OCI-M2 (cell line): ENCODE measurements at regions not wholly inside any gene's neighbourhood (a gene's known extent, or its start where the extent isn't known, plus 50 kb on each side); places are given as distances from the start of the nearest gene placed in this dataset.
"Not testable (repeated sequence)": the region's sequence is repeated elsewhere in the genome, so short reads cannot be mapped to it uniquely, and the experiment has no call there.

Experiments
- DNase-seq: peaks from one replicate; lab custom pipeline; 2025; ENCODE audit not compliant: unreplicated experiment; lab: John Stamatoyannopoulos, UW

DNA sequence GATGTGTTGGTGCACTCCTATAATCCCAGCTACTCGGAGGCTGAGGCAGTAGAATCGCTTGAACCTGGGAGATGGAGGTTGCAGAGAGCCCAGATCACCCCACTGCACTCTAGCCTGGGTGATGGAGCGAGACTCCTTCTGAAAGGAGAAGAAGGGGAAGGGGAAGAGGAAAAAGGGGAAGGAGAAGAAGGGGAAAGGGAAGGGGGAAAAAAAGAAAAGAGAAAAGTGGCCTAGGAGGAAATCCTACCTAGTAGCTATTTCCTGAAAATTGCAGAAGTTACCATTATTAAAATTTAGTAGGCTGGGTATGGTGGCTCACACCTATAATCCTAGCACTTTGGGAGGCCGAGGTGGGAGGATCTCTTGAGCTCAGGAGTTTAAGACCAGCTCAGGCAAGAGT is 67.4 kb downstream of the ARRDC3 start:
- no peak for DNase-seq

DNA sequence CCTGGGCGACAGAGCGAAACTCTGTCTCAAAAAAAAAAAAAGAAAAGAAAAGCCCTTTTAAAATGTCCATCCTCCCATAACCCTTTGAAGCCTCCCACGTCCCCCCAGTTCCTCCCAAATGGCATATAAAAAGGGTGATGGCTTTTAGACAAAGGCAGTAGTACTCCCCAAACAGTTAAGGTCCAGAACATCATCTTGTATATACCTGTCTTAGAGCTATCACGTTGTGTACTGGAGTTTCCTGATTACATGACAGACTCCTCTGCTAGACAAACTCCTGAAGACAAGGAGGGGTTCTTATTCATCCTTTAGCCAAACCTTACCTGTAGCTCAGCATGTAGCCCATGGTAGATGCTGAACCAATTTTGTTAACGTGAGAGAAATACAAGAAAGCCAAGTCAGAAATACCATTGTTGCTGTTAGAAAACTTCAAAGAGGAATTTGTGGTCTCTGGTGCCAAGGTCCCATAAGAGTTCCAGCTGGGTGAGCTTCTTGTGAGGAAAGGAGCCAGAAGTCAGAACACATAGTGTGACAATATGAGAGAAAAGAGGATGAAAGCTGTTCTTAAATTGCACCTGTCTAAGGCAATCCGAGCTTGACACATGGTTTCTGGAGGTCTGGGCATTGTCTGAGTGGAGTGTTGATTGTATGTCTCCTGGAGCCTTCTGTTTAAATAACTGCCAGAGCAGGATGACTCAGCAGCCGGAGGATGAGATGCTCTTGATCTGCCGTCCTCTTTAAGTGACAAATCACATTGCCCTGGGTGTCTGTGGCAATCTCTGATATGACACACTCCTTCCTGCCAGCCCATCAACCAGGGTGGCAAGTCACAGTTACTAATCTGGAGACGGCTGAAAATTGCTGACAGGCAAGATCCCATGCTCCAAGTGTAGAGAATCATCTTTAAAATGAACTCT is 69.1 kb downstream of the ARRDC3 start:
- peak; percentile 52 for DNase-seq

DNA sequence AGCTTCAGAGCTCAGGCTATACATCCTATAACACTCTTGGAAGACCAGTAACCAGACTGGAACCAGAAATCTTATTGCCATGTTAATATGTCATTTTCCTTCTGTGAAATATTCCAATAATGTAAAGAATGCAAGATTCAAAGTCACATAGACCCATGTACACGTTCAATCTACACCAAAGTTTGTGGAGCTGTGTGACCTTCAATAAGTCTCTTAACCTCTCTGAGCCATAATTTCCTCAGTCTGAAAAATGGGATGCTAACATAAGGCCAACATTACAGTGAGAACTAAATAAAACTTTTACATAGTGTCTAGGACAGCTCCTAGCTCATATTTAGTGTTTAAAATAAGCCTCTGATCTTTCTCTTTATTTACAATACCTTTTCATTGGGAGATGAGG is 70.4 kb downstream of the ARRDC3 start:
- no peak for DNase-seq

DNA sequence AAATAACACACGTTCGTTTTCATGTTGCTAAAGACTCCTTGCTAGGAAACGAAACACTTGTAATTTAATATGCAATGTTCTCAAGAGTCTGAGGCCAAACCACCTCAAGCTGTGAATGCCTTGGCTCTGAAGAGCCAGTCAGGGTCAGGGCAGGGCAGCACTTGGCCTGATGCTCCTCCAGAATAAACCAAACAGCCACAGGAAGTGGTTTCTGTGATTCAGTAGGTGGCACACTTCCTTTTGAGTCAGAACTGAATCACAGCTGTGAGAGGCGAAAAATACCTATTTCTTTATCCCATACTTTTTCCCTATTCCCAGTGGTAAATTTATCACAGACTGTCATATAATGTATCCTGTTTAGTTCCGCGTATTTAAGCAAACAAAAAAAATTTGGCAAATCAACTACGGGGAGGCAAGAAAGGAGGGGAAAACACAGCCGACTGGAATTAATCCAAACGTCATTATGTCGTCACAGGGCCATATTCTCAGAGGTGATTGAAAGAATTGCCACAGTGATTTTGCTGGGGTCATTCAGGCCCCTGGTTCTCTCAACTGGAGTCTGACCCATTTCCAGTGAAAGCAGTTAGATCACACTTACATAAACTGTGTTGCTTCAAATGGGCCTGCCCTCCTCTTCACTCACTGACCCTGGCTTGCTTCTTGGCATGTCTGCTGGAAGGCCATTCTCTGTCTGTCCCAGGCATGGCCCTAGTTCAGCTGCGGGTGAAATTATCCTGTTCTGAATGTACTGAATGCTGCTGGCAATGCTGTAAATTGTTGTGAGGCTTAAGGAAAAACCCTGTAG is 71.2 kb downstream of the ARRDC3 start:
- no peak for DNase-seq

DNA sequence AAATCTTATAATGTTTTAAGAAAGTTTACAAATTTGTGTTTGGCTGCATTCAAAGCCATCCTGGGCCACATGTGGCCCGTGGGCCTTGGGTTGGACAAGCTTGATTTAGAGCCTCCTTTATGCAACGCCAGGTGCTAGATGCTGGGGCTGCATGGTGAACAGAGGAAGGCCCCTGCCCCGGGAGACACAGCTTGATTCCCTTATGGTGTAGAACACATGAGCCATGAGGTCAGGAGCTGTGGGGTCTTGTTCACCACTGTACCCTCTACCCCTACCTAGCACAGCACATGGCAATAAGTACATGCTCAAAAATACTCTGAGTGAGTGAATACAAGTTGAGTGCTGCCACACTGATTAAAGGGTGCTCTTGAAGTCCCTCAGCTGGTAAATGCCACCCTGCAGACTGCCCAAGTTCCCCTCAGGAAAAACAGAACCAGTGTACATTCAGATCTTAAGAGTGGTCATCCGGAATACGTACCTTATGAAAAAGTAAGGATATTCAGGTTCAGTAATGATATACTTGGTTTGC is 71.9 kb downstream of the ARRDC3 start:
- DNase-seq: no peak

DNA sequence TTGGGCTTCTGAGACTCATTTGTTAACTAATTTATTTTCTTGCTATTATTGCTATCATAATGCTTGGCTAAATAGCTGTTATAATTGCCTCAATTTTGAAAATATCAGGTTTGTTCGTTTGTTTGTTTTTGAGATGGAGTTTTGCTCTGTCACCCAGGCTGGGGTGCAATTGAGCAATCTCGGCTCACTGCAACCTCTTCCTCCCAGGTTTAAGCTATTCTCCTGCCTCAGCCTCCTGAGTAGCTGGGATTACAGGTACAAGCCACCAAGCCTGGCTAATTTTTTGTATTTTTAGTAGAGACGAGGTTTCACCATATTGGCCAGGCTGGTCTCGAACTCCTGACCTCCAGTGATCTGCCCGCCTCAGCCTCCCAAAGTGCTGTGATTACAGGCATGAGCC is 75.0 kb downstream of the ARRDC3 start:
- DNase-seq: not testable (repeated sequence)

DNA sequence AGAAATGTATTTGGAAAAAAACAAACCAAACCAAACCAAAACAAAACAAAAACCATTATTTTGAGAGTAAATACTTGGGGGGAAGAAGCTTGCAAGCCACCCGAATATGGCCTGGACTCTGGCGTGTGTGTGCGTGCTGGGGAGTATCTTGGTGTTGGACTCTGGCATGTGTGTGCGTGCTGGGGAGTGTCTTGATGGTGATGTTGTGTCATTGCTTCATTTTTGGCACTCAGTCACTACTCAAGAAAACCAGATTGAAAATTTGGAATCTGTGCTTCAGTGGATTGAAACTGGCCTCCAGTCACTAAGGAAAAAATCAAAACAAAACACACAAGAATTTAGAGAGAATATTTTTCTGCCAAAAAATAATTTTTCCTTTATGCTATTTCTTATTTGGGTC is 76.1 kb downstream of the ARRDC3 start:
- no peak for DNase-seq

DNA sequence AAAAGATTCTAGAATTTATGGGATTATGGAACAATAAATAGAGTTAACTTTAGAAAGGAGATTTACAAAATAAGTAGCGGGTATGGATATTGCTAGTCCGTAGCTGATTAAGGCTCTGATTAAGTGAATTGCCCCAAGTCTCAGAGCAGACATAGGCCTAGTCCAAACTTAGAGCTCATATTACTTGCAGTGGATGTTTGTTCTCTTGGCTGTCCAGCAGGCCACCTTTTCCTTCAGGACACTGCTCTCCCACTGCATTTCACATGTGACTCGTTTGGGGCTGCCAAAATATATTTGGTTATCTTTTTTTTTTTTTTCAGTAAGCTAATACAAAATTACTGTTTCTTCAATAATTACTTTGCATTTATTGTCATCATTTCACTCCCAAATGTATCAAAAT is 76.6 kb downstream of the ARRDC3 start:
- DNase-seq: no peak

DNA sequence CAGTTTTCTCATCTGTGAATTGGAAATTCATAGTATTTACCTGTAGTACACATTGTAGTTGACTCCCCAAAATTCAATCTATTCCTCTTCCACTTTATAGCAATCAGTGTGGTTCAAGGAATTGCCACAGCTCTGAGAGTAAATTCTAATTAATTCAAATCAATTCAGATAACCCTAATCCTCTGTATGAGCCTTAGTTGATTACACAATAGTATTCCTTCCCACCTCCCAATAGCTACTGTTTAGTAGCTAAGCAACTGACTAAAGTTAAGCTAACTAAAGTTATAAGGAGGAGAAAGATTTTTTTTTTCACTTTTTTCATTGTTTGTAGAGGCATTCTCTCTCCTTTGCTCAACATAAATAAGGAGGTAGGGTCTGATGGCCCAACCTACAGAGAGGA is 77.5 kb downstream of the ARRDC3 start:
- no peak for DNase-seq

DNA sequence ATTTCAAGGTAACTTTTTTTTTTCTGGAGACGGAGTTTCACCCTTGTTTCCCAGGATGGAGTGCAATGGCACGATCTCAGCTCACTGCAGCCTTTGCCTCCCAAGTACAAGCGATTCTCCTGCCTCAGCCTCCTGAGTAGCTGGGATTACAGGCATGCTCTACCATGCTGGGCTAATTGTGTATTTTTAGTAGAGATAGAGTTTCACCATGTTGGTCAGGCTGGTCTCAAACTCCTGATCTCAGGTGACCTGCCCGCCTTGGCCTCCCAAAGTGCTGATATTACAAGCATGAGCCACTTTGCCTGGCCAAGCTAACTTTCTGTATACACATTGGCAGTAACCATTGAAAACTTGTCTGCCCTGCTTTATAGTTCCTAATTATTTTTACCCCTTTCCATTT is 79.1 kb downstream of the ARRDC3 start:
- not testable (repeated sequence) for DNase-seq

DNA sequence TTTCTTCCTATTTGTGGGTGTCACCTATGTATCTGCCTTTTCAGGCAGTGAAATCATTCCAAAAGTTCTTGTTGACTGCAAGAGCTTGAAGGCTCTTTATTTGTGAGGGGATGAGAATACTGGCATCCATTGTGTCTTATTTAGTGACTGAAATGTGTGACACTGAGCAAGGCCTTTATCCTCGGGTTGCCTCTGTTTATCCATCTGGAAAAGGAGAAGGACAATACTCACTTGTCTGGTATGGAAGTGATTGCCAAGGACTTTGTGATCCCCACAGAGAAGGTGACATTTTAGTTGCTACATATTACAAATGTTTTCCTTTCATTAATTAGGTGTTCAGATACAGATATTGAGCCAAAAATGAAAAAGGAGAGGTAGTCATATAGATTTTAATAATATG is 80.2 kb downstream of the ARRDC3 start:
- DNase-seq: no peak

DNA sequence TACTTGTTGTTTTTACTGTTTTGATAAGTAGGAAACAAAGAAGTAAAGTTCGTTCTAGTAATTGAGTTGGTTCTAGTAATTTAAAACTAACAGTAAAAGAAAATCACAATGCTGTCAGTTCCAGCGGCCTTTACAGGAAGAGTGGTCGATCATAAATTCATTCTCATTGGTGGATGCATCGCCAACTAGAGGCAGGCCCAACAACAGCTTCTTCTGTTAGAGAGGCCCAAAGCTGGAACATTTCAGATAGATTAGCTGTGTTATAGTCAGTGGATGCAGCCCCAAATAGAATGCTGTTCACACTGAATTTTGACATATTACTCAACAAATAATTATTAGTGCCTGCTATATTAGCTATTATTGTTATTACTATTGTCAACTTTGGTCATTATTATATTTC is 80.8 kb downstream of the ARRDC3 start:
- no peak for DNase-seq

DNA sequence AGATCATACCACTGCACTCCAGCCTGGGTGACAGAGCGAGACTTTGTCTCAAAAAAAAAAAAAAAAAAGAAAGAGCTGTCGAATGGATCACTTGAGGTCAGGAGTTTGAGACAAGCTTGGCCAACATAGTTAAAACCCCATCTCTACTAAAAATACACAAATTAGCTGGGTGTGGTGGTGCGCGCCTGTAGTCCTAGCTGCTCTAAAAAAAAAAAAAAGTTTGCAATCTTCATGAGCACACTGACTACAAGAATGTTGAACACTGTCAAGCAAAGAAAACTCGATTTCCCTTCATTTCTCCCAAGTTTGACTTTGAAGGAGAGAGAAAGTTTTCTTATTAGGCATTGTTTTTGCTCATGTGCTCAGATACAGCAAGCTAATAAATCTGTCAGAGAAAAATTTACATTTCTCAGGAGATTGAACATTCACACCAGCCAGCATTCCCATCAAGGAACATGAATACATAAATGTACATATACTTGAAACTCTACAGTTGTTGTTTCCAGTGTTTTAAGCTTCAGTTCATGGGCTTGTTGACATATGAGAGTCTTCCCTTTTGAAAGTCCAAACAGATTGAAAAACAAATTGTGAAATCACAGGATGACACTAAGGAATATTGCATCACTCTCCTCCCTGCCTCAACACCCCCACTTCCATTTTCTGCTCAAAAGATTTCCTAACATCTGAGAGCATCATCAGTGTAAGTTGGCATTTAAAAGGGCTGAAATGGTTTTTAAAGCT is 81.8 kb downstream of the ARRDC3 start:
- no peak for DNase-seq

DNA sequence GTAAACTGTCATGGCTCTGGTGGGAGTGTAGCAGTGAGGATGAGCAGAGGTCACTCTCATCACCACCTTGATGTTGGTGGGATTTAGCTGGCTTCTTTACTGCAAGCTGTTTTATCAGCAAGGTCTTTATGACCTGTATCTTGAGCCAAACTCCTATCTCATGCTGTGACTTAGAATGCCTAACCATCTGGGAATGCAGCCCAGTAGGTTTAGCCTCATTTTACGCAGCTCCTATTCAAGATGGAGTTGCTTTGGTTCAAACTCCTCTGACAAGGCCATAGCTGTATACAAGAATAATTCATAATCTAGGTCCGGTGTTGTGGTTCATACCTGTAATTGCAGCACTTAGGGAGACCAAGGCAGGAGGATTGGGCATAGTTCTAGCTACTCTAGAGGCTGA is 85.1 kb downstream of the ARRDC3 start:
- no peak for DNase-seq

DNA sequence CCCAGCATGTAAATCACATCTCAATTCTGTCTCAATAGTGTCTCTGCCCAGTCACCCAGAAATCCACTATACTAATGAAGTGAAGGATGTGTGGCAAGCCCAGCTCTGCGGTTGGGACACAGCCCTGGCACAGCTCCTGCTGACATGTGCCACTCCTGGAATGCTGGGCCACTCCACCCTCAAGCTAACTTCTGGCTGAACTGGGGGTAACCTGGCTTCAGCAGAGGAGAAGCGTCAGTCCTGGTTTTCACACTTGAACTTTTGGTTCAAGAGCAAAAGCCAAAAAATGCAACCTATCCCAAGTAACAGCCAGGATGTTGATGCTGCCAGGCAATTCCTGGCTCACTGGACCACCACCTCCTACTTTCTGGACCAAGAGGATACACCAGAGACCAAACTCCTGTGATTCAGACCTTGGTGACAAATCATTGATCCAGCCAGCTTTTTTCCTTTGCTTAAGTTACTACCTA is 86.4 kb downstream of the ARRDC3 start:
- no peak for DNase-seq

DNA sequence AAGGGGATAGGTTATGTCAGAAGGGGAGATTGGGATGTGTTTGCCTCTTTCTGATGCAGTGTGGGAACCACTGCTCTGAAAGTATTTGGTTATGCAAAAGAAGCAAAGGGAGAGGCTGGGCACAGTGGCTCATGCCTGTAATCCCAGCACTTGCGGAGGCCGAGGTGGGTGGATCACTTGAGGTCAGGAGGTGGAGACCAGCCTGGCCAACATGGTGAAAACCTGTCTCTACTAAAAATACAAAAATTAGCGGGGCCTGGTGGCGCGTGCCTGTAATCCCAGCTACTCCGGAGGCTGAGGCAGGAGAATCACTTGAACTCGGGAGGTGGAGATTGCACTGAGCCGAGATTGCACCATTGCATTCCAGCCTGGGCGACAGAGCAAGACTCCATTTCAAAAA is 87.0 kb downstream of the ARRDC3 start:
- DNase-seq: not testable (repeated sequence)

DNA sequence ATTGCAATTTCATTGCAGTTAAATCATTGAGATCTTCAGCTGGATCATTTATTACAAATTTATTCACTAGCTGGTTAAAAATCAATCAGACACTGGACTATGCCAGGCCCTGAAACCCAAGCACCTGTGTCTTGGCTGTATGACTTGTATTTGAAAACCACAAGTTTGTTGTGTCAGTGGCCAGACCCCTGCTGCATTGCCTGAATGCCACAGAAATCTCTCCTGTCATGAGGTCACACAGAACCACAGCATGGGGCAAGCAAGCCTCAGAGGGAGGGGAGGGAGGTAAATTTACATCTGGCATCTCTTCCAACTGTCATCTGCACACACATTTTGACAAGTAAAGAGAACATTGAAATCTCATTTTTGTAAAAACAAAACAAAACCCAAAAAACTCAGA is 90.0 kb downstream of the ARRDC3 start:
- no peak for DNase-seq

DNA sequence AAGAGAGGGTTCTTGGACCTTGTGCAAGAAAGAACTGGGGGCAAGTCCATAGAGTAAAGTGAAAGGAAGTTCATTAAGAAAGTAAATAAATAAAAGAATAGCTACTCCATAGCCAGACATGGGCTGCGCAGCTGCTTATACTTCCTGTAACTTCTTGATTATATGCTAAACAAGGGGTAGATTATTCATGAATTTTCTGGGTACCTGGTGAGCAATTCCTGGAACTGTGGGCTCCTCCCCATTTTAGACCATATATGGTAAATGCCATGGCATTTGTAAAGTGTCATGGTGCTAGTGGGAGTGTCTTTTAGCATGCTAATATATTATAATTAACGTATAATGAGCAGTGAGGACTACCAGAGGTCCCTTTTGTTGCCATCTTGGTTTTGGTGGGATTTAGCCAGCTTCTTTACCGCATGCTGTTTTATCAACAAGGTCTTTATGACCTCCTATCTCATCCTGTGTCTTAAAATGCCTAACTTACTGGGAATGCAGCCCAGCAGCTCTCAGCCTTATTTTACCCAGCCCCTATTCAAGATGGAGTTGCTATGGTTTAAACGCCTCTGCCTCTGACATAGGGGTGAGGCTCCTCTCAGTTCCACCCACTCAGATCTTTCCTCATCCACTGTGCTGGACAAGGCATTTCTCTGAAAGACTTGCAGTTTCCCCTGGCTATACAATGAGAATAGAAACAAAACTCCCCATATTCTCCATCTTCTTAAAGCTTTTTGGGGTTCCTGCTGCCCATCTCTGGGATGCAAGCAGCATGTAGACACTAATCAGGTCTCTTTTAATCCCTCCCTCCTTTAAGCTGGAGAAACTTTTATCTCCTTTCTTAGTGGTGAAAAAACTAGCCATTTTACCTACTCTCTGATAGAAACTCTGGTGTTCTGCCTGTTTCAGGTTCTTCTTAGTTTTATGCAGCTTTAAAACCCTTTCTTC is 91.2 kb downstream of the ARRDC3 start:
- DNase-seq: no peak

DNA sequence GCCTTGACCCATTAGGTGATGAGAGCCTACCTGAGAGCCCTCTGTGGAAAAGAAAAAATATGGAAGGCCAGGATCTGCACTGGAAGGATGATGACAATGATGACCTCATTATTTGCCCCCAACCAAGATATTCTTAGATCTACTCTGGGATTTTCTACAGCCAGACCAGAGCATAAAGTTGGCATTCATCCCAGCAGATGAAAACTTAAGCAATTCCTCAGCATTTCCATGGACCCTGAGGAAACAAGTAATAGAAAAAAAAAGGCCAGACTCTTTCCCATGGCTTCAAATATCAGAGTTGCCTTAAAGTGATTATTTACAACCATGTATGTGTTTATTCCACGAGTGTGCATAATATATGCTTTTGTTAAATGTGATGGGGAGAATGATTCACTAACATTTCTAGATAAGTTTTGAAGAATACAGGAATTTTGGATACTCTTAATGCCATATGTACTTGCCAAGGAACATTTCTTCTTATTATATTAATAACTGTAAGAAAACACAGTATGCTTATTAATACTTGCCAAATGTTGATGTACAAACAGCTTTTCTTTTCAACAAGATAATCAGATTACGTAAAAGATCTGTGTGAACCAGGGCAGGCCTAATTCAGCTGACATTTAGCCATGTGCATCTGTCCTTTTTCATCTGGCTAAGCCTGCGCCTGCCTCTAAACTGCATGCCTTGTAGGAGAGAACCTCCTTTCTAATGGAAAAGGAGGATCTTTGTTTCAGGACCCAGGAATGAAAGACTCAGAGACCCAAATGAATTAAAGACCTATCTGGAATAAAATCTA is 94.8 kb downstream of the ARRDC3 start:
- no peak for DNase-seq
